ENCODE measurements at regions not wholly inside any gene's neighbourhood (a gene's known extent, or its start where the extent isn't known, plus 50 kb on each side); places are given as distances from the start of the nearest gene placed in this dataset.

DNA sequence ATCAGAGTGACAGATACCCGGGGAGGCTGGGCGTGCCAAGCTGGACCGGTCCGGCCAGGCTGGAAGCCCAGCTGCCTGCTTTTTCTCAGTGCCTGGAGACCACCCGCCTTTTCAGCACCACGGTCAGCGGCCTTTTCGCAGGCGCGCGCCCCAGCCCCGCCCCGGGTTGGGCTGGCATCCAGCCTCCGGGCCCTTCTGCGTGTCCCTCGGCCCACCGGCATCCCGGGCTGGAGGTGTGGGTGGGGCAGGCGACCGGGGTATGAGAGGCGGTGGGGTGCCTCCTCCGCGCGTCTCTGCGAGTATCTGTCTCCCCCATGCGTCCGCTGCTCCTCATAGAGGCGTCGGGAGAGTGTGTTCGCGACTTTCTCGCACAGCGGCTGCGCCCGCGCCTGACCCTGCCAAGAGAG is 102.5 kb downstream of the MRM1 start:
- TF ChIP-seq, protein P1, sequence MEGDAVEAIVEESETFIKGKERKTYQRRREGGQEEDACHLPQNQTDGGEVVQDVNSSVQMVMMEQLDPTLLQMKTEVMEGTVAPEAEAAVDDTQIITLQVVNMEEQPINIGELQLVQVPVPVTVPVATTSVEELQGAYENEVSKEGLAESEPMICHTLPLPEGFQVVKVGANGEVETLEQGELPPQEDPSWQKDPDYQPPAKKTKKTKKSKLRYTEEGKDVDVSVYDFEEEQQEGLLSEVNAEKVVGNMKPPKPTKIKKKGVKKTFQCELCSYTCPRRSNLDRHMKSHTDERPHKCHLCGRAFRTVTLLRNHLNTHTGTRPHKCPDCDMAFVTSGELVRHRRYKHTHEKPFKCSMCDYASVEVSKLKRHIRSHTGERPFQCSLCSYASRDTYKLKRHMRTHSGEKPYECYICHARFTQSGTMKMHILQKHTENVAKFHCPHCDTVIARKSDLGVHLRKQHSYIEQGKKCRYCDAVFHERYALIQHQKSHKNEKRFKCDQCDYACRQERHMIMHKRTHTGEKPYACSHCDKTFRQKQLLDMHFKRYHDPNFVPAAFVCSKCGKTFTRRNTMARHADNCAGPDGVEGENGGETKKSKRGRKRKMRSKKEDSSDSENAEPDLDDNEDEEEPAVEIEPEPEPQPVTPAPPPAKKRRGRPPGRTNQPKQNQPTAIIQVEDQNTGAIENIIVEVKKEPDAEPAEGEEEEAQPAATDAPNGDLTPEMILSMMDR (IDR thresholded peaks at IDR 0.05): no peak
- ATAC-seq (ENCODE audit: low FRiP score) (no peak), DNase-seq (ENCODE audit: low spot score) (no peak)

DNA sequence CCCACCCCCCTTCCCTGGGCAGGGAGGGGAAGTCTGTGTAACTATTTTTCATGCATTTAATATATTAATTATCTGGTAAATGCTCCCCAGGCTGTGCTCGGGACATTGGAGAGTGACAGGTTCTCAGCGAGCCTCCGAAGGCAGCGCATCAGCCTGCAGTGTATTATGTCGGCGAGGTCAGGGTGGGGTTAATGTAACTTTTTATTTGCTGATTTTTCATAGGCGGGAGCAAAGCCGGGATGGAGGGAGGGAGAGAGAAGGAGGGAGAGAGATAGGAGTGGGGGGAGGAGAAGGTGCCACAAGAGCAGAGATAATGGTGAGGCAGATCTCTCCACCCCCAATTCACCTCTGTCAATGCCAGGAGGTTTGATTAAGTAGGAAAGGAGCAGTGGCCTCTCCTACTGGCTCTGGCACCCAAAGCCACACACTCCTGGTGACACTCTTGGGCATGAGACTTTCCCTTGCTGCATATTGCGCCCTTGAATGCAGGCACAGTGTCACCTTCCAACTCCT is 104.0 kb downstream of the MRM1 start:
- ATAC-seq (ENCODE audit: low FRiP score): no peak
- no peak for DNase-seq (ENCODE audit: low spot score)
- TF ChIP-seq, protein P1 (IDR thresholded peaks at IDR 0.05): no peak

DNA sequence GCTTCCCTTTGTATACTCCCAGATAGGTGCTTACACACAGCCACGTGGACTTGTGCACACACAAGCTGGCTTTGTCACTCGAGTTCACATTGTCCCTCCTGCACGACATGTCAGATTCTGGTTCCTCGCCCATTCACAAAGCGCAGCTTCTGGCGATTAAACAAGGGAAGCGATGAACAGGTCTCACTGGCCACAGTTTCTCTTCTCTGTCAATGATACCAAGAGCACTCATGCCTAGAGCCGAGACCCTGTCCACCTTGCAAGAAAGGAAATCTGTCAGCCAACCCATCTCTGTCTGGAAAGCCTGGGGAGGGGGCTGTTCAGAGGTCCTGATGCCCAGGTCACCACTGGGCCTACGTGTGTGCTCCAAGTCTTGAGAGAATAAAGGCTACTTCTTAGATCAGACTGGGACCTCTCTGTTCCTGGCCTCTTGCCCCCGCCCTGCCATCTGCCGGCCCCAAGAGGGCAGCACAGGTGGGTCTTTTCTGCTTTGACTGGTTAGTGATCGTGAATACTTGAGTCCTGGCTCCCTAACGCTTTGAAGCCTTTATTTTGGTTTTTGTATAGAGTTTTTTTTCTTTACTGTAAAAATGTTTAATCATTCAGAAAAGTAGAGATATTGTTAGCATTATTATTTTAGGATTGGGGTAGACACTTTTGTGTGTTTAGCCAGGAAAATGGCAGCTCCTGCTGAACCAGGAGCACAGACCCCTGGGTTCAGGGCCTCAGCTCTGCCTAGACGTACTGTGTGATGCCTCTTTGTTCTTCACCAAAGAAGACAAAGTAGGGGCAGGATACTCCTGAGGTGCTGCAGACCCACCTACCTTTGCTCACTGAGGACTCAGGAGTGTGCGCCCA is 104.7 kb downstream of the MRM1 start:
- TF ChIP-seq, protein P1 (IDR thresholded peaks at IDR 0.05): no peak
- ATAC-seq (ENCODE audit: low FRiP score) (no peak), DNase-seq (ENCODE audit: low spot score) (no peak)

DNA sequence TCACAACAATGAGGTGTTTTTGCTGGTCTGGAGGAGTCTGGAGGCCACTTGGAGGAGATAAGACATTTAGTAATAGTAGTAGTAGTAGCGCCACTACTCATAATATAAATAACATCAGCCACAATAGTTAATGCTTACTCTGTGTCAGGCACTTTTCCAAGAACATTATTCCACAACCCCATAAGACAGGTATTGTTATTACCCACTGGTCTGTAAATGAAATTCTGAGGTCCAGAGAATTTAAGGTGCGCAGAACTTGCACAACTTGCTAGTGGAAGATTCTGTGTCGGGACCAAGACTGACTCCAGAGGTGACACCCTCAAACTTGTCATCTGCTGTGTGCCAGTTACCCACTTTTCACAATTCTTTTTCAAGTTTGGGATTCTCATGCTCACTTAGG is 106.5 kb downstream of the MRM1 start:
- ATAC-seq (ENCODE audit: low FRiP score): no peak

DNA sequence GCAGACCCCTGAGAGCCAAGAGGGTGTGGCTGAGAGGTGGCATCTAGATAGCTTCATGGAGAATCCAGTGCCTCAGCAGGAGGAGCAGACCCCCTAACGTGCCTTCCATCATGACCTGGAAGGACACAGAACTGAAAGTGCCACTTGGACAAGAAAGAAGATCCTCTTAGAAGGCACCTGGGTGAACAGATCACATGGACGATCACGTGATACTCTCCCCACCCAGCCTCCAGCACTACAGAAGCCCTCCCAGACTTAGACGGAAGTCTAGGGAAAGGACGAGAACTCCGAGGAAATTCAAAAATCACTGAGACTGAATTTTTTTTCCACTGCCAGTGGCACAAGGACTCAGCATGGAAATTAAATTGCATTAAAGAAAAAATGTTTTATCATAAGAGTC is 113.4 kb downstream of the MRM1 start:
- TF ChIP-seq, protein P1 (IDR thresholded peaks at IDR 0.05): no peak
- ATAC-seq (ENCODE audit: low FRiP score) (no peak), DNase-seq (ENCODE audit: low spot score) (no peak)

More for the DNA sequence above, 106.5 kb downstream of the MRM1 start:
- TF ChIP-seq, protein P1 (IDR thresholded peaks at IDR 0.05): no peak
- no peak for DNase-seq (ENCODE audit: low spot score)

DNA sequence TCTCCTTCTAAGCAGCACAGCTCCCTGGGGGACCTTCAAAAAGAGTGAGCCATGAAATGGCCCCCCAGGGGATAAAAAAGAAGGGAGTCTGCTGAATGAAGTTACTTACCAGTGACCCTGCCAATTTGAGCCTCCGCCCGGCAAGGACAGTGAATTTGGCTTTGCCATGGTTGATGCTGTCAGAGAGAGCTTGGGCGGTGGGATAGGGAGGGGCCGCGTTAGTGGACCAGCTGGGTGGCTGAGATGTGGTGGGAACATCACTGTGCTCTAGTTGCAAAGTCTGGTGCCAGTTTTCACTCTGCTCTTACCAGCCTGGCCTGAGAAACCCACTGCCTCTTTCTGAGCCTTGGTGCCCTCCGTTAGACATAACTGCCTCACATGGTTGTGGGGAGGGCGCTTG is 114.6 kb downstream of the MRM1 start:
- ATAC-seq (ENCODE audit: low FRiP score) (no peak), DNase-seq (ENCODE audit: low spot score) (no peak)
- TF ChIP-seq, protein P1 (IDR thresholded peaks at IDR 0.05): no peak

DNA sequence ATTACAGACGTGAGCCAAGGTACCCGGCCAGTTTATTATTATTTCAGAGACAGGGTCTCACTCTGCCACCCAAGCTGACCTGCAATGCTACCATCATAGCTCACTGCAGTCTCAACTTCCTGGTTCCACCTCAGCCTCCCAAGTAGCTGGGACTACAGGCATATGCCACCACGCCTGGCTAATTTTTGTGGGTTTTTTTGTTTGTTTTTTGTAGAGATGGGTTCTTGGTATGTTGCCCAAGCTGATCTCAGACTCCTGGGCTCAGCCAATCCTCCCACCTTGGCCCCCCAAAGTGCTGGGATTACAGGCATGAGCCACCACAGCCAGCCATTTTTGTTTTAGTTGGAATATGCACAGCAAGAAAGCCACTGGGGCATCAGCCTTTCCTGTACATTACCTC is 115.7 kb downstream of the MRM1 start:
- TF ChIP-seq, protein P1 (IDR thresholded peaks at IDR 0.05): no peak
- no peak for ATAC-seq (ENCODE audit: low FRiP score)

More for the DNA sequence above, 115.7 kb downstream of the MRM1 start:
- no peak for DNase-seq (ENCODE audit: low spot score)
